Motor neuron (in vitro differentiated cells): ENCODE measurements at regions not wholly inside any gene's neighbourhood (a gene's known extent, or its start where the extent isn't known, plus 50 kb on each side); places are given as distances from the start of the nearest gene placed in this dataset.
"Not testable (repeated sequence)": the region's sequence is repeated elsewhere in the genome, so short reads cannot be mapped to it uniquely, and the experiment has no call there.

Source experiments
- ATAC-seq, 8 experiments: fragments of 200-7000 bp; cut with Tn5 transposase; replicated peaks in 6 of 8; 2 replicates each; pipeline ENCODE4 v1.8.0; 2021; ENCODE audit warnings: mild to moderate bottlenecking in 8 of 8, moderate library complexity in 8 of 8
- H3K27ac ChIP-seq, 2 donors: fragments of 250-450 bp; sonication (Bioruptor Pico); 2 replicates each; pipeline ENCODE4 v1.9.0; 2021; ENCODE audit warnings: antibody characterized with exemption in 2 of 2, mild to moderate bottlenecking in 2 of 2, moderate library complexity in 1 of 2
- H3K4me1 ChIP-seq, 2 donors: fragments of 250-450 bp; sonication (Bioruptor Pico); replicated peaks in 1 of 2; 2 replicates each; pipeline ENCODE4 v1.6.1; 2021; ENCODE audit warnings: antibody characterized with exemption in 2 of 2, mild to moderate bottlenecking in 2 of 2, moderate library complexity in 1 of 2
- H3K4me3 ChIP-seq, 5 donors: fragments of 250-450 bp; sonication (Bioruptor Pico); 2 replicates each; pipeline ENCODE4 v1.9.0; 2021; ENCODE audit warnings: antibody characterized with exemption in 5 of 5, mild to moderate bottlenecking in 5 of 5, moderate library complexity in 4 of 5
- WGBS, 10 experiments: fragments of 450-650 bp; shearing (Covaris generic); methylation state at CpG; one replicate each; pipeline ENCODE4 v1.0.0; 2022; 5-methylcytosine and 5-hydroxymethylcytosine counted together
- in situ Hi-C, 9 experiments: fragments of 400-800 bp; cut with MboI; loops; one replicate each; pipeline ENCODE4 v1.15.0; 2021; ENCODE audit warnings: low sequenced_read_pairs in 9 of 9, low pct_unique_long_range_greater_than_20kb in 2 of 9; ENCODE audit not compliant: unreplicated experiment in 9 of 9

GRCh38 chr9:746661-747434, 94.6 kb upstream of the DMRT1 start:
- Histone ChIP-seq H3K4me3 (no peak overlapping the region), H3K4me1 (no peaks in the 10 kb centered on the region), H3K27ac (no peak overlapping the region)
- in situ Hi-C loops, result no loop called here
- 81 to 100% (median 96%) methylated on average over 1 to 5 of the region's 7 CpGs; no CpG with 5 or more reads in 3 of the 10 experiments for WGBS, 10 experiments
- ATAC-seq, result no peak

- no peak overlapping the region for H3K27ac ChIP-seq
- no peak overlapping the region for H3K4me3 ChIP-seq
- in situ Hi-C loops, result no loop called here
- 100% methylated on average over 1 of the region's 1 CpG; no CpG with 5 or more reads in 7 of the 10 experiments for WGBS, 10 experiments
- no peaks in the 10 kb centered on the region for H3K4me1 ChIP-seq
- ATAC-seq, result no peak
These were observed 93.9 kb upstream of the DMRT1 start for GRCh38 chr9:747567-747966.

- 74 to 100% (median 90%) methylated on average over 1 to 9 of the region's 10 CpGs; no CpG with 5 or more reads in 3 of the 10 experiments for WGBS, 10 experiments
- no peaks in the 10 kb centered on the region for H3K4me1 ChIP-seq
- no peak overlapping the region for H3K4me3 ChIP-seq
- no peak overlapping the region for H3K27ac ChIP-seq
- ATAC-seq, result no peak
- in situ Hi-C loops, result no loop called here
These were observed 92.5 kb upstream of the DMRT1 start for GRCh38 chr9:748861-749497.

DNA sequence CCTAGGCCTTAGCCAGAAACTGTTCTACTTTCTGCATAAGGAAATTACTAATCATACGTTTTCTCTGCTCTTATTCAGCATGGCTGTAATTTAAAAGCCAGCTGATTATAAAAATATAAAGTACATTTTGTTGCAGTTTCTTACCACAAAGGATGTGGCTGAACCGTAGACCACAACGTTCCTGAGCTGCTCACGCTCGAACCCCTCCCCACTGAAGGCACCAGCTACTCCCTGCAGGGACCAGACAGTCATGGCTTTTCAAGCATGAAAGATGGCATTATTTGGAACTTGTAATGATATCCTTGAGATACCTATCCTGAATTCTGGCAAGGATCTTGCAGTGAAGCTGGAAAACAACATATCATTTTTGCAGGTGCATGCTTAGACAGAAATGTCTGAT, 91.8 kb upstream of the DMRT1 start:
- no peak for ATAC-seq
- 53 to 100% (median 80%) methylated on average over 1 to 5 of the region's 5 CpGs for WGBS, 10 experiments
- H3K27ac ChIP-seq, result no peak overlapping the region
- in situ Hi-C loops, result loop anchor here in 1 of 9 experiments (10.0 kb wide), 1 partner anchor 135 kb away; no protein-coding TSS in a partner anchor
- H3K4me1 ChIP-seq, result no peaks in the 10 kb centered on the region
- no peak overlapping the region for H3K4me3 ChIP-seq

DNA sequence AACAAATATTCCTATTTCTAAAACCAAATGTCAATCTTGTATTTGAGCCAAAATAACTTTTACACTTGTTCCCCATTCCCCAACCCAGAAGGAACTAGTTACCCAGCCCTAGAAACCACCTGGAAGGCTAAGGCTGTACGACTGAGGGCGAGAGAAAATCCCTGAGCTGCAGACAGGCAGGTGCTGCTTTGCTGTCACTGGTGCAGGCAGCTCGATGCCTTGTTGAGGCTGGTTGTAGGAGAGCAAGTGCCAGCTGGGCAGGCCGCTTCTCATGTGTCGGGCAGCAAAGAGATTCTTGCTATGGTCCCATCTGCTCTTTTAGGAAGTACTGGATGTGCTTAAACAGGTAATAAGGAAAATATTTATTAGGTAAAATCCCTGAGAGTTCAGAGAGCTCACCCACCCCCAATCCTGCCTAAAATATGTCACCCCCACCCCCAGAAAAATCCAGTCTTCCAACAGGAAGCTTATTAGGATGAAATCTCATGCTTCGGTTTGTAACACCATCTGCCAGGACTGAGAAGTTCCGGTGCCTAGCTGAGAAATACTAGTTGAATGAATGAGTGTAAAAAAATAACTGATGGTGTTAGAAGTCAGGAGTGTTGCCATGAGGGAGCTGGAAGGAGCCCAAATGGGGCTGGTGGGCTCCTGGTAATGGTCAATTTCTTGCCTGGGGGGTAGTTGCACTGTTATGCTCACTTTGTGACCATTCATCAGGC, 91.1 kb upstream of the DMRT1 start:
- H3K27ac ChIP-seq, result no peak overlapping the region
- no peaks in the 10 kb centered on the region for H3K4me1 ChIP-seq
- H3K4me3 ChIP-seq, result no peak overlapping the region
- no peak for ATAC-seq
- in situ Hi-C loops, result loop anchor here in 1 of 9 experiments (10.0 kb wide), 1 partner anchor 136 kb away; no protein-coding TSS in a partner anchor
- WGBS, 10 experiments, result 63 to 100% (median 91%) methylated on average over 1 to 6 of the region's 7 CpGs; no CpG with 5 or more reads in 3 of the 10 experiments

DNA sequence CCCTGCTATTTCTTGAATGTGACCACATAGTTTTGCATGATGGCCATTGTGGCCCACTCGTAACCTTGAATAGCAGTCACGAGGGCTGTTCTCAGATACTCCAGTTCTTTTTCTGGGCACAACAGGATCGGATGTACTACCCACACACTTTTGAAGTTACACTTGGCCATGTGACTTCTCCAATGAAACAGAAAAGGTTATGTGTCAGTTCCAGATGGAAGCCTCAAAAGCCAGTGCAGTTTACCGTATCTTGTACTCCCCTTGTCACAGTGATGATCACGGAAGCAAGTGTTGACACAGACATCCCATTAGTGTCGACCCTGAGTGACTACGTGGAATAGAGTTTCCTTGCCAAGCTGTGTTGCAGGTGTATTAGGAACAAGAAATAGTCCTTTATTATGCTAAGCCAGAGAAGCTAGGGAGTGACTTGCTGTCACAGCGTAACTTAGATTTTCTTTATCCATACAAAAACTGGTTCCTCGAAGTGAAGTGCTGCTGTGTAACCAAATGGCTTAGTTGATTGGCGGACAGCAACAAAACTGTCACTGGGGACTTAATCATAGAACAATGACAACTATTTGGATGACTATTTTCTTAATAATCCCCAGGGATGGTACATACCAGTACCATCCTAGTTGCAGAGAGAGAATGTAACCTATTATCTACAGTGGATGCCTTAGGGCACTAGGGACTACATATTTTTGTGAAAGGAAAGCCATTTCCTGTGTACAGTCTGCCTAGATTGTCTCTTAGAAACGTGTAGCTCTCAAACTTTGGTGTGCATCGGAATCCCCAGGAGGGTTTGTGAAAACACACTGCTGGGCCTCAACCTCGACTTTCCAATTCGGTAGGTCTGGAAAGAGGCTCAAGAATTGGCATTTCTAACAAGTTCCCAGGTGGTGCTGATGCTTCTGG, 90.1 kb upstream of the DMRT1 start:
- in situ Hi-C loops, result loop anchor here in 1 of 9 experiments (10.0 kb wide), 1 partner anchor 137 kb away; no protein-coding TSS in a partner anchor
- H3K27ac ChIP-seq, result no peak overlapping the region
- no peaks in the 10 kb centered on the region for H3K4me1 ChIP-seq
- ATAC-seq, result peak in 2 of 8 experiments; percentile 9 to 72
- 50 to 87% (median 82%) methylated on average over 3 to 10 of the region's 14 CpGs; no CpG with 5 or more reads in 1 of the 10 experiments for WGBS, 10 experiments
- no peak overlapping the region for H3K4me3 ChIP-seq

DNA sequence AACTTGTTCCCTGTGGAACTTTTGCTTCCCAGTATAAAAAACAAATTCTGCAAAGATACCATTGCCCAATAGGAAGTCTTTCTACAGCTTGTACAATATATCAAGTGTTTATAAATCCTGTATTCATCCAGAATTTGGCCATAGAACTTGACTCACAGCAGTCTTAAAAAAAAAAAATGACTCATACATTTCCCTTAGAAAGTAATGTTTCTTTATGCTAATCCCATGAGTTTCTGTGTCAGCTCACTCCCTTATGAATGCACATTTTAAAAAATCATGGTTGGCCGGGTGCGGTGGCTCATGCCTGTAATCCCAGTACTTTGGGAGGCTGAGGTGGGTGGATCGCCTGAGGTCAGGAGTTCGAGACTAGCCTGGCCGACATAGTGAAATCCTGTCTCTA, 89.3 kb upstream of the DMRT1 start:
- Histone ChIP-seq H3K4me1 (no peaks in the 10 kb centered on the region), H3K4me3 (no peak overlapping the region), H3K27ac (no peak overlapping the region)
- 0 to 100% (median 94%) methylated on average over 2 to 4 of the region's 5 CpGs; no CpG with 5 or more reads in 3 of the 10 experiments for WGBS, 10 experiments
- in situ Hi-C loops, result loop anchor here in 1 of 9 experiments (10.0 kb wide), 1 partner anchor 137 kb away; no protein-coding TSS in a partner anchor
- ATAC-seq, result peak in 3 of 8 experiments; percentile 95 to 97 (median 96)

GRCh38 chr9:752681-753200, 88.8 kb upstream of the DMRT1 start:
- Histone ChIP-seq H3K27ac (no peak overlapping the region), H3K4me3 (no peak overlapping the region), H3K4me1 (no peaks in the 10 kb centered on the region)
- ATAC-seq, result peak in 1 of 8 experiments; percentile 3
- in situ Hi-C loops, result loop anchor here in 1 of 9 experiments (10.0 kb wide), 1 partner anchor 138 kb away; no protein-coding TSS in a partner anchor
- 50 to 100% (median 100%) methylated on average over 1 to 5 of the region's 6 CpGs; no CpG with 5 or more reads in 1 of the 10 experiments for WGBS, 10 experiments

- 90 to 97% (median 93%) methylated on average over 2 to 6 of the region's 9 CpGs; no CpG with 5 or more reads in 7 of the 10 experiments for WGBS, 10 experiments
- H3K27ac ChIP-seq, H3K4me1 ChIP-seq, ATAC-seq, H3K4me3 ChIP-seq: not testable (repeated sequence)
- in situ Hi-C loops, result loop anchor here in 1 of 9 experiments (10.0 kb wide), 1 partner anchor 139 kb away; no protein-coding TSS in a partner anchor
These were observed 87.8 kb upstream of the DMRT1 start for GRCh38 chr9:753734-754133.

DNA sequence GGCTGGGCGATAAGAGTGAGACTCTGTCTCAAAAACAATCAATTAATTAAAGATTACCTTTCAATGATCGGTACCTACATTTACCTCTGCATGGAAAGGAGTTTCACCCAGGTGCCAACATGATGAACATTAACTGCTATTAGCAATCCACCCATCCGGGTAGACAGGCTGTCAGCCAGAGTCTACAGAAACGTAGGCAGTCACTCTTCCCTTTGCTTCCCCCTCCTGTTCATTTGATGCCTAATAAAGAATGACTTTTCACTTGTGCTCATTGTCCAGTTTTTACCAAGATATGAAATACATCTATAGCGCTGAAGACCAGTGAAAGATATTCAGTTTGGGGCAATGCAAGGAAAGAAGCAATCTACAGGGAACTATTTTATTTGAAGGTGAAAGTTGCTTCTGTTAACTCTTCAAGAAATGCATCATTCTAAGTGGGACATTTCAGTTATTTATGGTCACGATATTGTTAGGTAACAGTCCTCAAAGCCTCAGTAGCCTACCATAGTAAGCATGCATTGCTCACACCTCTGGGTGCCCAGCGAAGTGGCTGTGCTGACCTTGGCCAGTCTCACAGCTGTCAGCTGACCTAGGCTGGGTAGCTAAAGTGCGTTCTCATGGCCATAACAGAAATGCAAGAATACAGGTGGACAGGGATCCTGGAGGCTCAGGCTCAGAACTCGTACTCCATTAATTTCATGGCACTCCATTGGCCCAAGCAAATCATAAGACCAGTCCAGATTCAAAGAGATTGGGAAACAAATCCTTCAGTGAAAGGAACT, 87.2 kb upstream of the DMRT1 start:
- in situ Hi-C loops, result loop anchor here in 1 of 9 experiments (10.0 kb wide), 1 partner anchor 140 kb away; no protein-coding TSS in a partner anchor
- WGBS, 10 experiments, result 75 to 100% (median 89%) methylated on average over 1 to 8 of the region's 9 CpGs
- Histone ChIP-seq H3K4me1 (no peaks in the 10 kb centered on the region), H3K27ac (no peak overlapping the region), H3K4me3 (no peak overlapping the region)
- ATAC-seq, result no peak
